CD14-positive monocyte (primary cell): ENCODE measurements at regions not wholly inside any gene's neighbourhood (a gene's known extent, or its start where the extent isn't known, plus 50 kb on each side); places are given as distances from the start of the nearest gene placed in this dataset.

Experiments used
- DNase-seq, 3 donors: peaks; one replicate each; pipeline ENCODE4 v3.0.0-alpha.2; 2011 to 2022
- H2AFZ ChIP-seq: 2 replicates; pipeline ENCODE4 v1.6.0; 2012; ENCODE audit warnings: mild to moderate bottlenecking, low read depth, low read length, inconsistent platforms; ENCODE audit not compliant: insufficient read depth, poor library complexity, severe bottlenecking
- H3K27ac ChIP-seq, 2 donors: 1 replicate in 1 of 2; 2 replicates in 1 of 2; pipeline ENCODE4 v1.5.1; 2012 to 2013; ENCODE audit warnings: low read length in 2 of 2, control low read depth in 1 of 2, inconsistent platforms in 1 of 2, low read depth in 1 of 2, mild to moderate bottlenecking in 1 of 2
- H3K27me3 ChIP-seq, 2 donors: one replicate each; pipeline versions ENCODE4 v1.6.0 to v1.6.1; 2011 to 2013; ENCODE audit warnings: low read length in 2 of 2; ENCODE audit not compliant: control insufficient read depth in 2 of 2, insufficient read depth in 2 of 2
- H3K36me3 ChIP-seq, 2 donors: replicated peaks in 1 of 2; 1 replicate in 1 of 2; 2 replicates in 1 of 2; pipeline versions ENCODE4 v1.5.1 to v1.6.1; 2012 to 2013; ENCODE audit warnings: low read length in 2 of 2, control low read depth in 1 of 2, inconsistent platforms in 1 of 2, mild to moderate bottlenecking in 1 of 2; ENCODE audit not compliant: insufficient read depth in 2 of 2, control insufficient read depth in 1 of 2
- H3K4me1 ChIP-seq, 2 donors: 1 replicate in 1 of 2; 2 replicates in 1 of 2; pipeline versions ENCODE4 v1.5.1 to v1.6.1; 2012 to 2013; ENCODE audit warnings: low read length in 2 of 2, control low read depth in 1 of 2, inconsistent platforms in 1 of 2, mild to moderate bottlenecking in 1 of 2, moderate library complexity in 1 of 2; ENCODE audit not compliant: insufficient read depth in 2 of 2, control insufficient read depth in 1 of 2
- H3K4me2 ChIP-seq: replicated peaks from 2 replicates; pipeline ENCODE3; 2012; ENCODE audit warnings: low read length, moderate library complexity, mild to moderate bottlenecking; ENCODE audit not compliant: poor library complexity, severe bottlenecking; ENCODE audit errors: extremely low read depth
- H3K4me3 ChIP-seq, 3 experiments: fragments of 200-600 bp in 1 of 3; sonication (generic) in 1 of 3; replicated peaks in 1 of 3; 1 replicate in 2 of 3; 2 replicates in 1 of 3; pipeline ENCODE4 v1.5.1; 2011 to 2013; ENCODE audit warnings: low read length in 3 of 3, mild to moderate bottlenecking in 3 of 3, control low read depth in 2 of 3, low read depth in 2 of 3, inconsistent platforms in 1 of 3, moderate library complexity in 1 of 3
- H3K79me2 ChIP-seq: 2 replicates; pipeline ENCODE4 v1.6.0; 2012; ENCODE audit warnings: mild to moderate bottlenecking, control low read depth, inconsistent platforms, low read length, moderate library complexity; ENCODE audit not compliant: insufficient read depth
- H3K9ac ChIP-seq: 2 replicates; pipeline ENCODE4 v1.6.0; 2017; ENCODE audit warnings: low read length, mild to moderate bottlenecking; ENCODE audit not compliant: insufficient read depth, poor library complexity, severe bottlenecking
- H3K9me3 ChIP-seq, 2 donors: replicated peaks in 1 of 2; 1 replicate in 1 of 2; 2 replicates in 1 of 2; pipeline versions ENCODE4 v1.5.1 to v1.6.1; 2012 to 2013; ENCODE audit warnings: low read length in 2 of 2, control low read depth in 1 of 2; ENCODE audit not compliant: control insufficient read depth in 1 of 2, insufficient read depth in 1 of 2
- H4K20me1 ChIP-seq: 2 replicates; pipeline ENCODE4 v1.6.0; 2012; ENCODE audit warnings: mild to moderate bottlenecking, low read length, control low read depth, moderate library complexity; ENCODE audit not compliant: insufficient read depth
- H3K27ac Mint-ChIP-seq, 7 donors: one replicate each; pipeline ENCODE4 v1.8.0; 2020; ENCODE audit warnings: mild to moderate bottlenecking in 7 of 7, mixed read lengths in 7 of 7, moderate library complexity in 6 of 7, inconsistent platforms in 2 of 7
- H3K27me3 Mint-ChIP-seq, 3 donors: one replicate each; pipeline ENCODE4 v1.8.0; 2021 to 2022; ENCODE audit warnings: low read depth in 3 of 3, mild to moderate bottlenecking in 3 of 3, mixed read lengths in 3 of 3, moderate library complexity in 3 of 3, inconsistent platforms in 1 of 3
- H3K36me3 Mint-ChIP-seq, 2 donors: one replicate each; pipeline ENCODE4 v1.8.0; 2020; ENCODE audit warnings: mixed read lengths in 2 of 2, inconsistent platforms in 1 of 2, mild to moderate bottlenecking in 1 of 2
- H3K4me1 Mint-ChIP-seq: one replicate; pipeline ENCODE4 v1.8.0; 2020; ENCODE audit warnings: mild to moderate bottlenecking, mixed read lengths
- H3K4me3 Mint-ChIP-seq, 2 donors: one replicate each; pipeline ENCODE4 v1.8.0; 2020; ENCODE audit warnings: mild to moderate bottlenecking in 2 of 2, mixed read lengths in 2 of 2, moderate library complexity in 1 of 2
- H3K9me3 Mint-ChIP-seq, 7 donors: one replicate each; pipeline ENCODE4 v1.8.0; 2020 to 2022; ENCODE audit warnings: mixed read lengths in 7 of 7, mild to moderate bottlenecking in 6 of 7, moderate library complexity in 6 of 7, inconsistent platforms in 2 of 7
- whole genome bisulfite sequencing: methylation state at CpG from one replicate; pipeline ENCODE4 v1.1.5; 2013; ENCODE audit warnings: missing lambda C conversion rate; ENCODE audit not compliant: insufficient coverage; 5-methylcytosine and 5-hydroxymethylcytosine counted together
- intact Hi-C, 2 donors: fragments of 100-400 bp; cut with micrococcal nuclease; formaldehyde crosslinking; loops; one replicate each; pipeline versions ENCODE4 v1.15.0 to v1.15.1; 2023
- TF ChIP-seq, protein P1 (sequence below): fragments of 200-600 bp; IDR thresholded peaks from one replicate; pipeline ENCODE4 v1.8.0; 2022; ENCODE audit warnings: antibody characterized with exemption, mild to moderate bottlenecking

GRCh38 chr6:112480553-112480952 is 133.4 kb downstream of the RFPL4B start:
- no peaks in the 10 kb centered on the region for H3K79me2 ChIP-seq
- H3K4me3 ChIP-seq, result no peak overlapping the region
- Mint-ChIP-seq H3K4me1 (no peaks in the 10 kb centered on the region), H3K9me3 (peaks cover 0 to 7% (median 3%) of the 10 kb centered on the region in 7 donors), H3K27me3 (peaks cover 0 to 3% (median 1%) of the 10 kb centered on the region in 3 donors), H3K27ac (peak overlapping the region in 1 of 7 donors; percentile 53), H3K4me3 (no peak overlapping the region), H3K36me3 (no peaks in the 10 kb centered on the region)
- H3K9me3 ChIP-seq, result no peaks in the 10 kb centered on the region
- no peak overlapping the region for H3K9ac ChIP-seq
- no peaks in the 10 kb centered on the region for H3K4me1 ChIP-seq
- H3K27ac ChIP-seq, result no peak overlapping the region
- no CpG with 5 or more reads among the region's 1 CpG for WGBS
- DNase-seq, result no peak
- no peak overlapping the region for H2AFZ ChIP-seq
- no peaks in the 10 kb centered on the region for H4K20me1 ChIP-seq
- no peaks in the 10 kb centered on the region for H3K27me3 ChIP-seq
- intact Hi-C loops, result no loop called here
- no peak overlapping the region for H3K4me2 ChIP-seq
- H3K36me3 ChIP-seq, result no peaks in the 10 kb centered on the region
- TF ChIP-seq, protein P1, sequence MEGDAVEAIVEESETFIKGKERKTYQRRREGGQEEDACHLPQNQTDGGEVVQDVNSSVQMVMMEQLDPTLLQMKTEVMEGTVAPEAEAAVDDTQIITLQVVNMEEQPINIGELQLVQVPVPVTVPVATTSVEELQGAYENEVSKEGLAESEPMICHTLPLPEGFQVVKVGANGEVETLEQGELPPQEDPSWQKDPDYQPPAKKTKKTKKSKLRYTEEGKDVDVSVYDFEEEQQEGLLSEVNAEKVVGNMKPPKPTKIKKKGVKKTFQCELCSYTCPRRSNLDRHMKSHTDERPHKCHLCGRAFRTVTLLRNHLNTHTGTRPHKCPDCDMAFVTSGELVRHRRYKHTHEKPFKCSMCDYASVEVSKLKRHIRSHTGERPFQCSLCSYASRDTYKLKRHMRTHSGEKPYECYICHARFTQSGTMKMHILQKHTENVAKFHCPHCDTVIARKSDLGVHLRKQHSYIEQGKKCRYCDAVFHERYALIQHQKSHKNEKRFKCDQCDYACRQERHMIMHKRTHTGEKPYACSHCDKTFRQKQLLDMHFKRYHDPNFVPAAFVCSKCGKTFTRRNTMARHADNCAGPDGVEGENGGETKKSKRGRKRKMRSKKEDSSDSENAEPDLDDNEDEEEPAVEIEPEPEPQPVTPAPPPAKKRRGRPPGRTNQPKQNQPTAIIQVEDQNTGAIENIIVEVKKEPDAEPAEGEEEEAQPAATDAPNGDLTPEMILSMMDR, result no peak

- Histone ChIP-seq H3K79me2 (no peaks in the 10 kb centered on the region), H3K36me3 (no peaks in the 10 kb centered on the region), H3K4me2 (no peak overlapping the region), H2AFZ (no peak overlapping the region), H3K9me3 (no peaks in the 10 kb centered on the region), H3K27ac (no peak overlapping the region), H3K4me1 (no peaks in the 10 kb centered on the region), H3K4me3 (no peak overlapping the region), H3K9ac (no peak overlapping the region), H4K20me1 (no peaks in the 10 kb centered on the region), H3K27me3 (no peaks in the 10 kb centered on the region)
- Mint-ChIP-seq H3K36me3 (no peaks in the 10 kb centered on the region), H3K27ac (no peak overlapping the region), H3K4me1 (no peaks in the 10 kb centered on the region), H3K4me3 (no peak overlapping the region), H3K27me3 (peaks cover 0 to 3% (median 1%) of the 10 kb centered on the region in 3 donors), H3K9me3 (peaks cover 0 to 7% (median 3%) of the 10 kb centered on the region in 7 donors)
- TF ChIP-seq, protein P1, result no peak
- WGBS, result no CpG with 5 or more reads among the region's 2 CpGs
- DNase-seq, result no peak
- intact Hi-C loops, result no loop called here
Observed at GRCh38 chr6:112481211-112481610, 134.1 kb downstream of the RFPL4B start.
